HTR-8/SVneo (cell line): ENCODE measurements at regions not wholly inside any gene's neighbourhood (a gene's known extent, or its start where the extent isn't known, plus 50 kb on each side); places are given as distances from the start of the nearest gene placed in this dataset.
A peak's percentile ranks its signal among the peaks of the same experiment; 100 is the strongest.
"Not testable (repeated sequence)": the region's sequence is repeated elsewhere in the genome, so short reads cannot be mapped to it uniquely, and the experiment has no call there.

Source experiments
- DNase-seq: peaks from one replicate; pipeline ENCODE4 v3.0.0; 2011; ENCODE audit warnings: low spot score, mixed read lengths; ENCODE audit not compliant: insufficient read length
- FAIRE-seq: peaks from 2 replicates; lab custom pipeline; 2011; peaks lifted over from hg19 to GRCh38; lab: Jason Lieb, UNC

DNA sequence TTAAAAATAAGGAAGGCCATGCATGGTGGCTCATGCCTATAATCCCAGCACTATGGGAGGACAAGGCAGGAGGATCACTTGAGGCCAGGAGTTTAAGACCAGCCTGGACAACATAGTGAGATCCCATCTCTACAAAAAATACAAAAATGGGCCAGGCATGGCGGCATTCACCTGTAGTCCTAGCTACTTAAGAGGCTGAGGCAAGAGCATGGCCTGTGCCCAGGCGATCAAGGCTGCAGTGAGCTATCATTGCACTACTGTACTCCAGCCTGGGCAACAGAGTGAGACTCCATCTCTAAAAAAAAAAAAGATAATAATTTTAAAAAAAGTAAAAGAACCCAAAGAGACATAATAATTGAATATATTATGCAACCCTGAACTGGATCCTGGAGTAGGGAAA lies 83.6 kb upstream of the ZNF423 start:
- FAIRE-seq = no peak
- DNase-seq = no peak

DNA sequence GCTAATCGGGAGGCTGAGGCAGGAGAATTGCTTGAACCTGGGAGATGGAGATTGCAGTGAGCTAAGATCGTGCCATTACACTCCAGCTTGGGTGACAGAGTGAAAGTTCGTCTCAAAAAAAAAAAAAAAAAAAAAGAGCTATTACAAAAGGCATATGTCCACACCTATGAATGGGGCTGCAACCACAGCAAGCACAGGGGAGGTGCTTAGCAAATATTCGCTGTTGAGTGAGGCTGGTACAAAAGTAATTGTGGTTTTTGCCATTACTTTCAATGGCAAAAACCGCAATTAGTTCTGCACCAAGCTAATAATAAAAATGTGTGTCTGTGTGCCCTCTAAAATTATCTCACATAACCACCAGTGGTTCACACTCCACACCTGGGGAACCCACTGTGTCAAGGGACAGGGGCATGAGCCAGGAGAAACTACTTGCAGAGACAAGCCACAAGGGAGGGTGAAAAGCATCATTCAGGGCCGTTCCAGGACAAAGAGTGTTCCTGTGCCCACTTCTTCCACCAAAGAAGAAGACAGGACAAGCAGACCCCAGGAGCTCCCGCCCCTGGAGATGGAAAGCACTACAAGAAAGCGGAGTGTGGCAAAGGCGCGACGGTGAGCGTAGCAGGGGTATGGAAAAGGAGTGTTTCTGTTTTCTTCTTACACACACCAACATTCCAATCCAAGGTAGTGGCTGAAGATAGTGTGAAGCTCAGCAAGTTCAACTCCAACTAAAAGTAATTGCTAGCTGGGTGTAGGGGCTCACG lies 84.4 kb upstream of the CNEP1R1 start:
- FAIRE-seq (no peak), DNase-seq (no peak)

DNA sequence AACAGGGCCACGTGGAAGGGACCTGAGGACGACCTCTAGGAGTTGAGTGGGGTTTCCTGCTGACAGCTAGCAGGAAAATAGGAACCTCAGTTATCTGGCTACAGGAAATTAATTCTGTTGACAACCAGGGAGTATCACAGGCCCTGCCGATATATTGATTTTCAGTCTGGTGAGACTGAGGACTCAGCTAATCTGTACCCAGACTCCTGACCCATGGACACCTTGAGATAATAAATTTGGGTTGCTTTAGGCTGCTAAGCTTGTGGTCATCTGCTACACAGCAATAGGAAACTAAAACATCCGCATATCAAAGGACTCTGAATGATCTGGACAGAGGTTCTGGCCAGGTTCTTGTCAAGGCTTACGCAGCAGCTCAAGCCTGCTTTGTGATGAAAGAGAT lies 80.8 kb upstream of the CNEP1R1 start:
- FAIRE-seq = no peak
- DNase-seq = no peak

DNA sequence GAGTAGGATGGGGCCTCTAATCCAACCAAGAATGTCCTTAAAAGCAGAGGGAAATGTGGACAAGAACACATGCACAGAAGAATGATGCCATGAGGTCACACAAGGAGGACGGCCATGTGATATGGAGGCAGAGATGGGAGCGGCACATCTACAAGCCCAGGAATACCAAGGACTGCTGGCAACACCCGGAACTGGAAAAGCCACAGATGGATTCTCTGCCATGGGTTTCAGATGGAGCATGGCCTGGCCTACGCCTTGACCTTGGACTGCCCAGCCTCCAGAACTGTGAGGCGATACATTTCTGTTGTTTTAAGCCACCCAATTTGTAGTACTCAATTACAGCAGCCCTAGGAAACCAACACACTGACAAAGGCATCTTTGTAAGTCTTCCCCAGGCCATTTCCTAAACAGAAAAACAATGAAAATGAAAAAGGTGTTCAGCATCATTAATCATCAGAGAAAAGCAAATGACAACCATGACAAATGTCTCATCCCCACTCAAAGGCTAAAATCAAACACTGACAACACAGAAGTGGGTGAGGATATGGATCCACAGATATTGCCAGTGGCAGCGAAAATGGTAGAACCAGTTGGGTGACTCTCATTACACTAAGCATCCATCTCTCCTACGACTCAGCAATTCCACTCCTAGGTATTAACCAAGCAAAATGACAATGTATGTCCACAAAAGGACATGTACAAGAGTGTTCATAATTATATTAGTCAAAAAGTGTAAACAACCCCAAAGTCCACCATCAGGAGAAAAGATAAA lies 76.9 kb upstream of the CNEP1R1 start:
- no peak for FAIRE-seq
- DNase-seq = no peak

DNA sequence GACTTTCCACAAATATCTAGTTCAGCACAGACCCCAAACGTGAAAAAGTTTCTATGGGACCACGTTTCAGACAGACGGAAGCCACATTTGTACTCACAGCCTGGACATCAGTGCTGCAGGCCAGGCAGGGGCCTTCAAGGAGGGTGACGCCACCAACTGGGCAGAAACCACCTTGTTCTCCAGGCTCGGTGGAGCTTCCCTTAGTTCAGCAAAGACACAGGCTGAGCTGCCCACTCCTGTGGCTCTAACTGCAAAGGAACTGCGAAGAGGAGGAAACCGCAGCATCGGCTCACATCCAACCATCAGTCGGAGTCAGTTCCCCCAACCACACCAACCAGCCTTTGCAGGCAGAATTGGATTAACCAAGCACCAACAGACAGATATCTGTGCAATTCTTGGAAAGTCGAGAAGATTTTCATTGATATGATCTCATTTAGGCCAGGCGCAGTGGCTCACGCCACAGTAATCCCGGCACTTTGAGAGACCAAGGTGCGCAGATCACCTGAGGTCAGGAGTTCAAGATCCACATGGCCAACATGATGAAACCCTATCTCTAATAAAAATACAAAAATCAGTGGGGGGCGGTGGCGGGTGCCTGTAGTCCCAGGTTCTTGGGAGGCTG lies 73.3 kb upstream of the CNEP1R1 start:
- DNase-seq = no peak
- FAIRE-seq = no peak

DNA sequence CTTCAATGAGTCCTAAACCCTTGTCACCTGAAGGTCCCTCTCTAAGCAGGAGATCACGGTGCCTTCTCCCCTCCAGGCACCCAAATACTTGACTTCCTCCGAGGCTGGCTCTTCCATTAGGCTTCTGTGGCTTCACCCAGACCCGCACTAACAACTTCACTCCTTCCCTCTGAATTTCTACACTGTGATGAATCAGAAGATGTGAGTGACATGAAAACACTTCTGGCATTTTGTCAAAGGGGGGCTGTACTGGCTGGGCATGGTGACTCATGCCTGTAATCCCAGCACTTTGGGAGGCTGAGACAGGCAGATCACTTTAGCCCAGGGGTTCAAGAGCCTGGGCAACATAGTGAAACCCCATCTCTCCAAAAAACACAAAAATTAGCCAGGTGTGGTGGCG lies 72.6 kb upstream of the CNEP1R1 start:
- peak; percentile 70 for DNase-seq
- FAIRE-seq = peak; percentile 77

DNA sequence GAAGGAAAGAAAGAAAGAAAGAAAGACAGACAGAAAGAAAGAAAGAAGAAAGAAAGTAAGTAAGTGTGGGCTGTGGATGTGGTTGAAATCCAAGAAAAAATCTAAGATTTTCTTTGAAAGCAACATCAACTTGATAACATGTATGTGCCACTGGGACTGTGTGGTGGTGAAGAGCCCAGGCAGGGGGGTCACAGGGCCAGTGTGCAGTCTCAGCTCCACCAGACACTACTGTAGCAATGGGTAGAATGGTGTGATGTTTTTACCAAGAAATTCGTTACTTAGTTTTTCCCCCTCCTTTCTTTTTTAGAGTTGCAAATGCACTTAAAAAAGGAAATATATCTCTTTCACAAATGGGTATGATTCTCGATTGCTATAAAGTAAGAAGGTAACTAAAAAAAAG lies 71.9 kb upstream of the CNEP1R1 start:
- no peak for DNase-seq
- no peak for FAIRE-seq

DNA sequence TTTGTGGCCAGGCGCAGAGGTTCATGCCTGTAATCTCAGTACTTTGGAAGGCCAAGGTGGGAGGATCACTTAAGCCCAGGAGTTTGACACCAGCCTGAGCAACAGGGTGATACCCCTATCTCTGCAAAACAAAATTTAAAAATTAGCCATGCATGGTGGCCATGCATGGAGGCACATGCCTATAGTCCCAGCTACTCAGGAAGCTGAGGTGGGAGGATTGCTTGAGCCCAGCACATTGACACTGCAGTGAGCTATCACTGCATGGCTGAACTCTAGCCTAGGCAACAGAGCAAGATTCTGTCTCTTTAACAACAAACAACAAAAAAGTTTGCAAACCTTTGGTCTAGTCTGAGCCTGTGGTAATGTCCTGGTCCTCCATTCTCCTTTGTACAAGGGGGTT lies 69.2 kb upstream of the CNEP1R1 start:
- no peak for FAIRE-seq

DNA sequence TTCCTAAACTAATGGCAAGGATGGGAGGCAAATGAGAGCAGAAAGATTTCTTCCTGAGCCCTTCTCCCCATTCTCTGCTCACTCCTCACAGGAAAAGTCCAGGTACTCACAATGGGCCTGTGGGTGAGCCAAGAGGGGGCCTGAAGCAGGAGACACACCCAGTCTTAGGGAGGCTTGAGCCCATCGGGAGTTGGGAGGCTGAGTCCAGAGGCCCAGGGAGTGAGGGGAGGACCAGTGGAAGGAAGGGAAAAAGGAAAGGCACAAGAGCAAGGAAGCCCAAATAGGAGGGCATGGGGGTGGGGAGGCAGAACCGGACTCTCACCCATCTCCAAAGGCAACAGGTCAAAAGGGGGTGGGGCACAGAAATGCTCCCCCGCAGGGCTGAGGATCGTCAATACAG lies 68.1 kb upstream of the CNEP1R1 start:
- FAIRE-seq = no peak
- DNase-seq = no peak

More for the DNA sequence above, 69.2 kb upstream of the CNEP1R1 start:
- DNase-seq = no peak

DNA sequence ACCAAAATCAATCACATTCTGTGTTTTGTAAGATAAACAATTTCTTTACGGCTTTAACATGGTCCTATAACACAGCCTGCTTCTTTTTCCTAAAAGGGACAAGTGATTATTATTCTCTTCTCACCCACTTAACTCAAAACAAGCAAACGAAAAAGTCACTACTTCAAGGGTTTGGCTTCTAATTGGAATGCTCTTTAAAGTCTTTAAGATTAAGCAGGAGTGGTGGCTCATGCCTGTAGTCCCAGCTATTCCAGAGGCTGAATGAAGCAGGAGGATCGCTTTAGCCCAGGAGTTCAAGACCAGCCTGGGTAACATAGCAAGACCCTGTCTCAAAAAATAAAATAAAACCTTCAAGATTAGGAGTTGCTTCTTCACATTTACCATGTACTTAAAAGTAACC lies 66.6 kb upstream of the CNEP1R1 start:
- DNase-seq = no peak
- FAIRE-seq = no peak

DNA sequence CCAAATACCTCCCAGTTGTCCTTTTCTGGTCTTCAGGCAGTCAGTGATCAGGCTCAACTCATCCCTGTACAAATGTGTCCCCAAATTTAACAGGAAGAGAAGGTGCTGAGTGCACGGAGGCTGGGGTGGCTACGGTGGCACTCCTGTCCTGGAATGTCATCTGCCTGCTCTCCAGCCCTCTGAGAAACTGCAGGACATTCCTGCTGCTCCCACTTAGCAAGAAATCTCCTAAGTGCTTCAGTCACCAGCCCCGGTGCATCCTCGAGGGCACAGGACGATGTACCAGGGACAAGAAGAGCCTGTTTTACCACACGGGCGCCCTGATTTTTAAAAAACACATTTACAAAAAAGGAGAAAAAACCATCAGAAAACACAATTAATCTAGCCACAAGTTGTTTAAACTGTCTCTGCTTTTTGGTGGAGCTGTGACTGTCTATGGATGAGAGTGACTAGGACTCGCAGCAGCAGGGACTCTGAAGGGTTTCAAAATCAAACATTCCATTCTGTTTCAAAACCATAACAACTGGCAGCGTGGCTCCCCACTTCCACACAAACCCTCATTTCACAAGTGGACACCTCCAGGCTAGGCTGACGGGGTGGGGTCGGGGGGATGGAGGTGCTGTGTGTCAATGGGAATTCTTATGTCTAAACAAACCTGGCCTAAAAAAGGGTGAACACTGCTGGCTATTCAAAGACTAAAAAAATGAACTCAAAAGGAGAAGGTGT lies 65.3 kb upstream of the CNEP1R1 start:
- FAIRE-seq (no peak), DNase-seq (no peak)

DNA sequence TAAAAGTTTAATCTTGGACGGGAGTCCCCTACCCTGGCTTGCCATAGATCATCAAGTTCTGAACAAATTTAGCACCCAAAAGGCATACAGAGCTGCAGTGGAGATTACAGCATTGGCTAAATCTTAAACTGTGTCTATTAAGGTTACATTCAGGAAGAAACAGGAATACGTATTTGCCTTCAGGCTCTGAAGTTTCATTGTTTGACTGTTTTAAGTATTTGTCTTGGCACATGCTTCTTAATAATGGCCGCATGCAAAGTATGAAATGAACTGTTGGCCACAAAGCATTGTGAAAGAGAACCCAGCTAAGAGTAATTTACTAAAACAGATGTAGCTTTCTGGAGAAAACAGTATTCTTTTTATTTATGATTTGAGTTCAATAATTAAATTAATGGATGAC lies 63.9 kb upstream of the CNEP1R1 start:
- DNase-seq (no peak), FAIRE-seq (no peak)

DNA sequence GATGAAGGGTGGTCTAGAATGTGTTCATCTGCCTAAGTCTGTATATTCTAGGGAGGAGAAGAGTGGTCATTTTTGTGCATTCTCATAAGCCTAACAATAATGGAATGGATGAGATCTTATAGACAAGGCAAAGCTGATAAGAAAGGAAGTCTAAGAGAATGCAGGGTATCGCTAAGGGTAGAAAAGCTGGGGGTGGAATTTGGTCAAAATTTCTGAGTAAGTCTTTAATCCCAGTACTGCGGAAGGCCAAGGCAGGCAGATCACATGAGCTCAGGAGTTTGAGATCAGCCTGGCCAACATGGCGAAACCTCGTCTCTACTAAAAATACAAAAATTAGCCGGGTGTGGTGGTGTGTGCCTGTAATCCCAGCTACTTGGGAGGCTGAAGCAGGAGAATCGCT lies 62.5 kb upstream of the CNEP1R1 start:
- DNase-seq, FAIRE-seq: not testable (repeated sequence)

DNA sequence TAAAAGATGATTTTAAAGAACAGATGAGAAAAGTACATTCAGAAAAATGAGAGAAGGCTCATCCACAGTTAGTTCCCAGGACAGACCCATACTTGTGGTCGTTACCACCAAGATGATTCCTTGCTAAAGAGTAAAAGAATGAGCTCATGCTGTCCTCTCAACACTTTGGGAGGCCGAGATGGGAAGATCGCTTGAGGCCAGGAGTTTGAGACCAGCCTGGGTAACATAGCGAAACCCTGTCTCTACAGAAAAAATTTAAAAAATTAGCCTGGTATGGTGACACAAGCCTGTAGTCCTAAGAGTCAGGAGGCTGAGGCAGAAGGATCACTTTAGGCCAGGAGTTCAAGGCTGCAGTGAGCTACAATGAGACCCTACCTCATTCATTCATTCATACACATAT lies 60.7 kb upstream of the CNEP1R1 start:
- FAIRE-seq (no peak), DNase-seq (no peak)

DNA sequence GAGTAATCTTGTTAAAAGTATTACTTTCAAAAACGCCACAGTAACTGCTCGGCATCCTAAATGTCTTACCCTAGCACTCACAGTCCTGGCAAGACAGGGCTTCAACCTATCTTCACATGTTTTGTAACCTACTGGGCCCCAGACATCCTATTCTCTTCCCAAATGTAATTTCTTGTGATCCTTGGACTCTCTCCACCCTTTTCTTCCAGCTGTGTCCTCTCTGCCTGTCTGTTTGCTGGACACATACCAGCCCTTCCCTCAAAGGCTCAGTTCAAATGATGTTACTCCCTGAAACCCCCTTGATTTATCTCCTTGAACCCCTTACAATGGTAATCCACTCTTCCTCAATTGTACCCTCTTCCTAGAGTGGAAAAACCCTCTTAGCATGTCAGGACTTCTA lies 60.1 kb upstream of the CNEP1R1 start:
- DNase-seq (no peak), FAIRE-seq (no peak)

DNA sequence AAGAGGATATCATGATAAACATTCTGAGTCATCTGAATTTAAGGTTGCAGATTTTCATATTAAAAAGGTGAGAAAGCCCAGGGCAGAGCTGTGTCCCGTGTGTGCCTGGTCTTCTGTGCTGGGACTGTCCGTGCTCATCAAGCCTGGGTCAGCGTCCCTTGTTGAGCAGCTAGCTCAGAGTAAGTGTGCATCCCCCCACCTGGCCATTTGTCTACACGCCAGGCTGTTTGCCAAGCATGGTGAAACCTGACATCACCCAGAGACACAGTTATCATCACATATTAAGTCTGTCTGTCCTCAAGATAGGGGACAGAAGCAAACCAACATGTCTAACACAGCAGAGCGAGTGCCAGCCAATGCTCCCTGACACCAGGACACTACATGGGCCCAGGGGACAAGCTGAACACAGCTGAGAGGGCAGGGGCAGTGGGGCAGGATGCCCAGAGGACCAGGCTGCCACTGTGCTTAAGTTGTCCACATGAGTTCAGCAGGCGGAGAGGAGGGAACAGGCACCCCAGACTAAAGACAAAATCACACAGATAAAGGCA lies 57.9 kb upstream of the CNEP1R1 start:
- DNase-seq (no peak), FAIRE-seq (no peak)

DNA sequence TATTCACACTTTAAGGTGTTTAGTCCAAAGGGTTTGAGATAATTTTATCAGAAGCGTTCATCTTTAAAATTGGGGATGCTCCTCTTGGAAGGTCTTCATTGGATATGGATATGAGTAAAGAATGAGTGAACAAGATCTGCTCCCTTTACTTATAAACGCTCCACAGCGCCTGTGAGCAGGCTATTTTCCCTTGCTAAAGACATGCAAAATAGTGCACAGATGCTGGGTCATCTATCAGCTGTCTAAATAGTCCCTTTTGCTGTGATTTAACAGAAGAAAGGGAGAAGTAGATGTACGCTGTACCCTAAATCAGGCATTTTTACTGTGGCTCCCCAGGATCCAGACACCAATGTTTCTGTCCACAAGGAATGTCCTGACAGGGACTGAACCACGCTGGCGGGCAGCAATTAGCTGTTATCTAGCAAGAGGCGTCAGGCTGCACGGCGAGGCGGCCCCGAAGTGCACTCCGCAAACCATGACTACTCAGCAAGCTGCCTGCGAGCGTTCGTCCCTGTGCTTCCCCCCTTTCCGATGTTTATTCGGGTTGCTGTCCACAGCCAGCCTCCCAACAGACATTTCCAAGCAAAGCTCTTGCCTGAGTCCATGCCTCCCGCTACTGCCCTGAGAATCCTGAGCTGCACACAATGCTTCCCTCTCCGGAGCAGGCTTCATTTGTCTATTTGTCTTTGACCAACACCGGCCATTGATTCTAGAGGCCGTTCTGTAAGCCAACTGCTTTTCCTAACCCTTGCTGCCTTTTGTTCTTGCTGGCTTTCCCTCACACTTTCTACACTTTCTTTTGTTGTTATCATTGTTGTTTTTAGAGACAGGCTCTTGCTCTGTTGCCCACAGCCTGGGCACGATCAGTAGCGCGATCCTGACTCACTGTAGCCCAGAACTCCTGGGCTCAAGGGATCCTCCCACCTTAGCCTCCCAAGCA lies 55.7 kb upstream of the CNEP1R1 start:
- FAIRE-seq (no peak), DNase-seq (no peak)

DNA sequence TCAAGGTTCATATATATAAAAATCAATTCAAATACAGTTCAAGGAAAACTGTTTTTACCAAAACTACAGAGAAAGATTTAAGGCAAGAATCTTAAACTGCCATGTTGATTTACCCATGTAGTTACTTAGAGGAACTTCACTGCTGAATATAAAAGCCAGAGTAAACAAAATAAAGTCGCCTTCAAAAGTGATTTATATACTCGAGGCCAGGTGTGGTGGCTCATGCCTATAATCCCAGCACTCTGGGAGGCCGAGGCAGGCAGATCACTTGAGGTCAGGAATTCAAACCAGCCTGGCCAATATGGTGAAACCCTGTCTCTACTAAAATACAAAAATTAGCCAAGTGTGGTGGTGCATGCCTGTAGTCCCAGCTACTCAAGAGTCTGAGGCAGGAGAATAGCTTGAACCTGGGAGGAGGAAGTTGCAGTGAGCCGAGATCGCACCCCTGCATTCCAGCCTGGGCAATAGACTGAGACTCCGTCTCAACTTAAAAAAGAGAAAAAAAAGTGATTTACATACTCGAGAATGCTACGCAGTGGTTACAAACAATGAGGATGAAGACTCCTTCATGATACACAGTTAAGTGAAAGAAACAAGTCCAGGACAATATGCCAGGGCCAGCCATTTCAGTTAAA lies 54.1 kb upstream of the CNEP1R1 start:
- DNase-seq (no peak), FAIRE-seq (no peak)

DNA sequence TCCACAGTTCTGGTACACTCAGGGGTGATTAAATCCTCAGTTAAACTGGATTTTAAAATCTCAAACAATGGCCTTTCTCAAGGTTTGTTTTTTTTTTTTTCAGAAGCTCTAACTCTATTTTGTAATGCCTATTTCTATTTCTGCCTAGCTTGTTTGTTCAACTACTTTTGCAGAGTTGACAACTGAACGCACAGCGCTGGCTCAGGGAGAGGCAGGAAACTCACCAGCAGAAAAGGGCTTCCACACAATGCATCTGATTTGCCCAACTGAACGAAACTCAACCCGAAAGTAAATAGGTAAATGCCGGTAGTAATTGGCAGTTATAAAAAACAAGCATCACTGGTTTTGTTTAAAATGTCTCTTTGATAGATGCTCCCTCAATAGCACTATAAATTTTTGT lies 52.7 kb upstream of the CNEP1R1 start:
- FAIRE-seq = no peak

More for the DNA sequence above, 52.7 kb upstream of the CNEP1R1 start:
- DNase-seq = no peak
